Spinal cord (tissue), 9 donors: ENCODE measurements at regions not wholly inside any gene's neighbourhood (a gene's known extent, or its start where the extent isn't known, plus 50 kb on each side); places are given as distances from the start of the nearest gene placed in this dataset.

Experiments
- DNase-seq, 6 donors: peaks; one replicate each; pipeline versions ENCODE4 v3.0.0 to v3.0.0-alpha.2; 2013 to 2015; ENCODE audit warnings: low spot score in 6 of 6, low read depth in 4 of 6
- H3K27ac ChIP-seq: one replicate; pipeline ENCODE4 v1.5.1; 2013; ENCODE audit warnings: low read depth, low read length, control low read depth
- H3K27me3 ChIP-seq: one replicate; pipeline ENCODE4 v1.6.1; 2013; ENCODE audit warnings: low read length; ENCODE audit not compliant: control insufficient read depth, insufficient read depth
- H3K36me3 ChIP-seq: one replicate; pipeline ENCODE4 v1.6.1; 2013; ENCODE audit warnings: low read length; ENCODE audit not compliant: control insufficient read depth, insufficient read depth
- H3K4me1 ChIP-seq: one replicate; pipeline ENCODE4 v1.6.1; 2013; ENCODE audit warnings: low read length; ENCODE audit not compliant: control insufficient read depth, insufficient read depth
- H3K4me3 ChIP-seq: one replicate; pipeline ENCODE4 v1.5.1; 2013; ENCODE audit warnings: low read depth, low read length, control low read depth
- H3K9me3 ChIP-seq: one replicate; pipeline ENCODE4 v1.6.1; 2013; ENCODE audit warnings: low read length; ENCODE audit not compliant: control insufficient read depth, insufficient read depth
- WGBS: methylation state at CpG from one replicate; pipeline ENCODE4 v1.1.5; 2013; ENCODE audit warnings: missing lambda C conversion rate; ENCODE audit not compliant: insufficient coverage; 5-methylcytosine and 5-hydroxymethylcytosine counted together
- donor health status: healthy.

DNA sequence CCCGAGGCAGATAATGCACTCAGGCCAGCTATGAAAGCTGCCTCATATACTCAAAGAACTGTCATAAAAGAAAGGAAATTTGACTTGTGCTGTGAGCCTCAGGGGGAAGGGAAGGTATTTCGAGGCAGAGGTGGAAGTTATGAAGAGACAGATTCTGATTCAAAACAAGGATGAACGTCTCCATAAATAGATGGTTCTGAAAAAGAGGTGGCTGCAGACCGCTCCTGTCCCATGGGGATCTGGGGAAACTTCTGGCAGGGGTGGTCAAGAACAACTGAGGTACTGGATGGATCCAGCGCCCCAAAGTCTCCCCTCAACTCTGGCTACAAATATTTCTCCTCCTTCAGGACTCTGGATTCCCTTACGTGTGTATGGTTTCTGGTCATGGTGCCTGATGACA is 168.1 kb upstream of the IRS2 start:
- no peaks in the 10 kb centered on the region for H3K9me3 ChIP-seq
- WGBS: 92% methylated on average over 2 of the region's 6 CpGs
- no peak overlapping the region for H3K27ac ChIP-seq
- H3K27me3 ChIP-seq: no peaks in the 10 kb centered on the region
- H3K36me3 ChIP-seq: no peaks in the 10 kb centered on the region
- H3K4me3 ChIP-seq: no peak overlapping the region
- H3K4me1 ChIP-seq: no peaks in the 10 kb centered on the region
- DNase-seq: no peak

DNA sequence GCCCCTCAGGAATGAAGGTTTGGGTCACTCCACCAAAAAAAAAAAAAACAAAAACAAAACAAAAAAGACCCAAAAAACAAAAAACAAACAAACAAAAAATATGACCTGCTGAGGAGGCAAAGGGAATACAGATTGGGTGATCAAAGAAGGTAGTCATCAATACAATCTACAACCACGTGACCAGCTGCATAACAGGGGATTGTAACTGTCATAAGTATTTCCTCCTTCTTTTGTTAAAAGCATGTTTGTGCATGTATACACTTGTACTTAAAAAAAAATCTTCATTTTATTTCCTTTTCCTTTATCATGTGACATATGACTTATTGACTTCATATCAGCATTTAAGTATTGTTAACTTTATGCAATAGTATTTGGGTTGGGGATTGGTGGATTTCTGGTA is 165.1 kb upstream of the IRS2 start:
- WGBS: no CpG with 5 or more reads among the region's 1 CpG
- no peak for DNase-seq
- no peak overlapping the region for H3K27ac ChIP-seq
- no peak overlapping the region for H3K4me3 ChIP-seq
- no peaks in the 10 kb centered on the region for H3K36me3 ChIP-seq
- no peaks in the 10 kb centered on the region for H3K27me3 ChIP-seq
- H3K4me1 ChIP-seq: no peaks in the 10 kb centered on the region
- no peaks in the 10 kb centered on the region for H3K9me3 ChIP-seq

DNA sequence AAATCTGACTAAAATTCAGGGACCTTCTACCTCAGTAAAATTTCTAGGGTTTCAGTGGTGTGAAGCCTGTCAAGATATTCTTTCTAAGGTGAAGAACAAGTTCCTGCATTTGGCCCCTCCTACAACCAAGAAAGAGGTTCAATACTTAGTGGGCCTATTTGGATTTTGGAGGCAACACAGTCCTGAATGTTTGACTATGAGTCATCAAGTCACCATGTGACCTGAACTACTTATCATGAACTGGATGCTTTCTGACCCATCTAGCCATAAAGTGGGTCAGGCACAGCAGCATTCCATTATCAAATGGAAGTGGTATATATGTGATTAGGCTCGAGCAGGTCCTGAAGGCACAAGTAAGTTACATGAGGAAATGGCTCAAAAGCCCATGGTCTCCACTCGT is 163.0 kb upstream of the IRS2 start:
- Histone ChIP-seq H3K27ac (no peak overlapping the region), H3K27me3 (no peaks in the 10 kb centered on the region), H3K9me3 (no peaks in the 10 kb centered on the region), H3K4me3 (no peak overlapping the region), H3K36me3 (no peaks in the 10 kb centered on the region), H3K4me1 (no peaks in the 10 kb centered on the region)
- no CpG with 5 or more reads among the region's 2 CpGs for WGBS
- no peak for DNase-seq

DNA sequence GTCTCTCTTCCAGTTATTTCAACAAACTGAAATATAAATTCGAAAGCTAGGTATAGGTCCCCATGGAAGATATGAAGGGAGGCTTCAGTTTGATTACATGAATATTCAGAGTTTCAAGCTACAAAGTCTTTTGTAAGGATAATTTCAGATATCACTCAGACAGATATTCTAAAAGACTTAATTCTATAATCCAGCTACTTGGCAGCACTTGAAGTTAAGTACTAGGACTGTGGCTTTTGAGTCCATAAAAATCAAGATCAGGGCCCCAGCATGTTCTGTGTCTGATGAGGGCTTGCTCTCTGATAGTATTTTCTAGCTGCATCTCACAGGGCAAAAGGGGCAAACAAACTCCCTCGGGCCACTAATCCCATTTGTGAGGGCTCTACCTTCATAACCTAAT is 160.6 kb upstream of the IRS2 start:
- no peak for DNase-seq
- Histone ChIP-seq H3K4me3 (no peak overlapping the region), H3K27me3 (no peaks in the 10 kb centered on the region), H3K27ac (no peak overlapping the region), H3K9me3 (no peaks in the 10 kb centered on the region), H3K4me1 (no peaks in the 10 kb centered on the region), H3K36me3 (no peaks in the 10 kb centered on the region)
- no CpG with 5 or more reads among the region's 2 CpGs for WGBS

DNA sequence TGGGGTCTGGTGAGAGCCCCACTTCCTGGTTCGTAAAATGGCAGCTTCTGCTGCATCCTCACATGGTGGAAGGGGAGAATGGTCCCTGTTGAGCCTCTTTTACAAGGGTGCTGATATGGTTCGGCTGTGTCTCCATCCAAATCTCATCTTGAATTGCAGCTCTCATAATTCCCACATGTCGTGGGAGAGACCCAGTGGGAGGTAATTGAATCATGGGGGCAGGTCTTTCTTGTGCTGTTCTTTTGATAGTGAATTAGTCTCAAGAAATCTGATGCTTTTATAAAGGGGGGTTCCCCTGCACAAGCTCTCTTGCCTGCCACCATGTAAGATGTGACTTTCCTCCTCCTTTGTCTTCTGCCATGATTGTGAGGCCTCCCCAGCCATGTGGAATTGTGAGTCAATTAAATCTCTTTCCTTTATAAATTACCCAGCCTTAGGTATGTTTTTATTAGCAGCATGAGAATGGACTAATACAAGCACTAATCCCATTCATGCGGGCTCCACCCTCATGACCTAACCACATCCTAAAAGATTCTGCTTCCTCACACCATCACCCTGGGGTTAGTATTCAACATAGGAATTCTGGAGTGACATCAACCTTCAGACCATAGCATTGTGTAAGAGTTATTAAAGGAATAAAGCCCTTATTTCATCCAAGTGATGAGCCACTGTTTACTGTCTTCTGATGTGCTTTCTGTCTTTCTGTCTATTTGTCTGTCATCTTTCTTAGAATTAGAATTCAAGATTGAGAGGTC is 159.0 kb upstream of the IRS2 start:
- Histone ChIP-seq H3K4me3 (no peak overlapping the region), H3K36me3 (no peaks in the 10 kb centered on the region), H3K27me3 (no peaks in the 10 kb centered on the region), H3K9me3 (no peaks in the 10 kb centered on the region), H3K4me1 (no peaks in the 10 kb centered on the region), H3K27ac (no peak overlapping the region)
- DNase-seq: no peak
- no CpG with 5 or more reads among the region's 4 CpGs for WGBS

DNA sequence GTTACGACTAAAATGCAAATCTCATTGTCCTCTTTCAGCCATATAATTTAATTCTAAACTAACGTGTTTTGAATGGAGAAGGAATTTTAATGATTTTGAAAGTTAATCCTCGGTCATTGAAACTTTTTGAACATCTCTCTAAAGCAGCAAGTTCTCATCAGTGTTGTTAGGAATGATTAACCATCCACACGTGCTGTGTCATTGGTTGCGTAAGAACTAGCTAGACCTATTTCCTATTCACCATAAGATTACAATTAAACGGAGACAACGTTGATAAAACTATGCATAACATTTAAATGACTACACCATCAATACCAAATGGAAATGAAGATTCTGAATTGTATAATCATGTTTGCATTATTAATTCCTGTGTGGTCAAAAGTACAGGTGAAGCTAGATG is 155.6 kb upstream of the IRS2 start:
- WGBS: no CpG with 5 or more reads among the region's 7 CpGs
- Histone ChIP-seq H3K4me3 (no peak overlapping the region), H3K9me3 (no peaks in the 10 kb centered on the region), H3K4me1 (no peaks in the 10 kb centered on the region), H3K36me3 (no peaks in the 10 kb centered on the region), H3K27me3 (no peaks in the 10 kb centered on the region), H3K27ac (no peak overlapping the region)
- DNase-seq: no peak

DNA sequence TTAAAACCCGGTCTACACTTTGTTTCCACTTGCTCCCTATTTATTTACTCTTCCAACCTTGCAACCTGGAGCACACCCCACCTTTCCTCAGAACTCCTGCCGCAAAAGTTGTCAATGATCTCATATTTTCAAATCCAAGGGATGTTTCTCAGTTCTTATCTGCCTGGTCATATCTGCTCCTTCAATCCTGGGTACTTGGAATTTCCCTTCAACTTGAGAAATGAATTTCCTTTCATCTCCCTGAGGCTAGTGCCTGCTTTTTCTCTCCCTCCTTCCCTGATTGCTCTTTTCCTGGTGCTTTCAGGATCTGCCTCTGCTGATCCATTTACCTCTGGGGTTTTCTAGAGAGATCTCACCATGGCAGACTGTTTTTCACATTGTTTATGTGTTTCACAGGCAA is 154.8 kb upstream of the IRS2 start:
- Histone ChIP-seq H3K36me3 (no peaks in the 10 kb centered on the region), H3K9me3 (no peaks in the 10 kb centered on the region), H3K4me1 (no peaks in the 10 kb centered on the region), H3K27ac (no peak overlapping the region), H3K4me3 (no peak overlapping the region), H3K27me3 (no peaks in the 10 kb centered on the region)
- no peak for DNase-seq
- 94% methylated on average over 2 of the region's 2 CpGs for WGBS

DNA sequence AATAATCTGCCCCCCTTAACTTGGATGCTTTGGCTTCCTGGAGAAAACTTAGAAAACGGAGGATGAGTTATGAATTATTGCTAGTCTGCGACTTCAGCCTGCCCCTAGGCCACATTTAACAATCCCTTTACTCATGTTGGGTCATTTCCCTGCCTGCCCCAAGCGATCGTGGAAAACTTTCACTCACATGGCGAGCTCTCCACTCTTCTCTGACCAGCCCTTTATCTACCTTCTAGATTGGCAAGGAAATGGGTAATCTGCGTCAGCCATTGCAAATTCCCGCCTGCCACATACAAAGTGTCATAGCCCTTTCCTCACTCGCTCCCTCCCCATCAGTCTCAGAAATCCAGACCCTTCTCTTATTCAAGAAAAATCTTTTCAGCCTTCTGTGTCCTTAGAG is 154.3 kb upstream of the IRS2 start:
- H3K27me3 ChIP-seq: no peaks in the 10 kb centered on the region
- H3K4me3 ChIP-seq: no peak overlapping the region
- DNase-seq: no peak
- H3K9me3 ChIP-seq: no peaks in the 10 kb centered on the region
- H3K27ac ChIP-seq: no peak overlapping the region
- no peaks in the 10 kb centered on the region for H3K4me1 ChIP-seq
- WGBS: 93% methylated on average over 7 of the region's 8 CpGs
- H3K36me3 ChIP-seq: no peaks in the 10 kb centered on the region

DNA sequence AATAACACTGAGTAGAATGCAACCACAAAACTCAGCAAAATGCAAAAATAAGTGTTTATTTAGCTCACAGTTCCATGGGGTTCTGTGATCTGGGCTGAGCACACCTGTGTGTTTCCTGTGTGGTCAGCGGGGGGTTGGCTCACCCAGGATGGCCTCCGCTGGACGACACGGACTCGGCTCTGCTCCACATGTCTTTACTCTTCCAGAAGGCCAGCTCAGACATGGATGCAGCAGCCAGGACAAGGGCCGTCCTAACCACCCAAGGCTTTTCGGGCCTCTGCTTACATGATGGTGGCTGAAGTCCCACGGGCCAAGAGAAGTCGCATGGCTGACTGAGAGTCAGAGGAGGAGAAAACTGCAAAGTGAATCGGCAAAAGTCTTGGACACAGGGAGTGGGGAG is 153.5 kb upstream of the IRS2 start:
- Histone ChIP-seq H3K36me3 (no peaks in the 10 kb centered on the region), H3K27me3 (no peaks in the 10 kb centered on the region), H3K9me3 (no peaks in the 10 kb centered on the region), H3K4me3 (no peak overlapping the region), H3K4me1 (no peaks in the 10 kb centered on the region), H3K27ac (no peak overlapping the region)
- DNase-seq: no peak
- WGBS: over 99% methylated on average over 10 of the region's 10 CpGs

DNA sequence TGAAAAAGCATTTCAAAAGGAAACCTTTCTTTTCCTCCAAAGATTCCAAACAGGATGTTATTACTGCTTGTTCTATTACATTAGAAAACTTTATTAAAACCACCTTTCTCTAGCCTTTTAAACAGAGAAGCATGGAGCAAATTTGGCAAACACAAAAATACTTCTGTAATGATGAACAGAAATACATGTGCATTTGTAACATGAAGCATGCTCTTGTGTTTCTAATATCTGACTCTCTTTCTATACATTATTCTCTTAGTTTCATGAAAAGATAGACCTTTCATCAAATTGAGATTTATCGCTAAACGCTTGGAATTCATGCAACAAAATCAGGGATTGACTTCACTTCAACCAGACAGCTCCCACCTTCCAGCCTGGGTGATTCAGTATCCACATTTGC is 152.8 kb upstream of the IRS2 start:
- H3K27ac ChIP-seq: no peak overlapping the region
- no peaks in the 10 kb centered on the region for H3K9me3 ChIP-seq
- no peak for DNase-seq
- H3K36me3 ChIP-seq: no peaks in the 10 kb centered on the region
- no peaks in the 10 kb centered on the region for H3K4me1 ChIP-seq
- WGBS: no CpG with 5 or more reads among the region's 2 CpGs
- no peaks in the 10 kb centered on the region for H3K27me3 ChIP-seq
- H3K4me3 ChIP-seq: no peak overlapping the region
